GM12892 (cell line): ENCODE measurements at regions not wholly inside any gene's neighbourhood (a gene's known extent, or its start where the extent isn't known, plus 50 kb on each side); places are given as distances from the start of the nearest gene placed in this dataset.

Experiments
- POLR2A ChIP-seq: IDR thresholded peaks from 2 replicates; pipeline ENCODE4 v1.6.1; 2011; ENCODE audit warnings: low read depth, low read length, control low read depth
- POLR2AphosphoS5 ChIP-seq: IDR thresholded peaks from 2 replicates; pipeline ENCODE4 v1.6.1; 2011; ENCODE audit warnings: low read depth, low read length, control low read depth

GRCh38 chr4:127015667-127016117 lies 617.1 kb upstream of the INTU start:
- TF ChIP-seq POLR2A, result no peak
- TF ChIP-seq POLR2AphosphoS5, result no peak
